Panc1 (cell line): ENCODE measurements at regions not wholly inside any gene's neighbourhood (a gene's known extent, or its start where the extent isn't known, plus 50 kb on each side); places are given as distances from the start of the nearest gene placed in this dataset.

Source experiments
- ATAC-seq: fragments of 200-7000 bp; cut with Tn5 transposase; 2 replicates; pipeline ENCODE4 v1.9.1; 2020; ENCODE audit warnings: mild to moderate bottlenecking, moderate library complexity
- BruUV-seq: library from RNA; stranded (reverse); fragments of 400-500 nt; replicated peaks from 2 replicates; lab custom pipeline; 2021; lab: Mats Ljungman, UMichigan
- CTCF ChIA-PET: fragments of 300-600 bp; sonication (Branson Sonifier 250); formaldehyde crosslinking; loops from one replicate; lab custom pipeline; 2022; ENCODE audit warnings: antibody characterized with exemption; lab: Charles Lee
- POLR2A ChIA-PET: fragments of 300-600 bp; sonication (Branson Sonifier 250); formaldehyde crosslinking; loops from one replicate; lab custom pipeline; 2022; ENCODE audit warnings: antibody characterized with exemption; lab: Charles Lee
- DNase-seq: peaks from one replicate; pipeline ENCODE4 v3.0.0-alpha.2; 2010; ENCODE audit warnings: low read depth, low spot score
- H3K27ac ChIP-seq: 2 replicates; pipeline ENCODE4 v1.5.1; 2011; ENCODE audit warnings: mild to moderate bottlenecking, low read length, inconsistent platforms
- H3K27me3 ChIP-seq: fragments of 200-500 bp; sonication (Bioruptor generic); 2 replicates; pipeline ENCODE4 v1.6.0; 2014; ENCODE audit warnings: low read length, inconsistent platforms; ENCODE audit not compliant: control insufficient read depth, insufficient read depth
- H3K36me3 ChIP-seq: fragments of 200-500 bp; sonication (Bioruptor generic); 2 replicates; pipeline ENCODE4 v1.5.1; 2014; ENCODE audit warnings: inconsistent platforms, mild to moderate bottlenecking, low read length, moderate library complexity; ENCODE audit not compliant: control insufficient read depth, insufficient read depth
- H3K4me1 ChIP-seq: 2 replicates; pipeline ENCODE4 v1.5.1; 2011; ENCODE audit warnings: inconsistent platforms, mild to moderate bottlenecking, low read length, moderate library complexity; ENCODE audit not compliant: control insufficient read depth, insufficient read depth
- H3K4me3 ChIP-seq, 2 experiments: 2 replicates each; pipeline ENCODE4 v1.5.1; 2011 to 2012; ENCODE audit warnings: low read depth in 2 of 2, low read length in 2 of 2, mild to moderate bottlenecking in 2 of 2, inconsistent platforms in 1 of 2, moderate library complexity in 1 of 2
- H3K9me3 ChIP-seq: fragments of 200-500 bp; sonication (Bioruptor generic); 2 replicates; pipeline ENCODE4 v1.5.1; 2014; ENCODE audit warnings: low read depth, mild to moderate bottlenecking, inconsistent platforms, low read length, moderate library complexity; ENCODE audit not compliant: control insufficient read depth, insufficient read depth
- POLR2AphosphoS5 ChIP-seq: IDR thresholded peaks from 2 replicates; pipeline ENCODE4 v1.6.1; 2012; ENCODE audit warnings: mild to moderate bottlenecking, low read depth, low read length, moderate library complexity
- SIN3A ChIP-seq: IDR thresholded peaks from 2 replicates; pipeline ENCODE4 v1.6.1; 2012; ENCODE audit warnings: low read depth, mild to moderate bottlenecking, low read length, moderate library complexity, borderline replicate concordance; ENCODE audit not compliant: insufficient read depth
- TCF7L2 ChIP-seq: IDR thresholded peaks from 2 replicates; pipeline ENCODE4 v1.6.1; 2011; ENCODE audit warnings: mild to moderate bottlenecking, low read depth, low read length, inconsistent platforms
- in situ Hi-C: cut with HindIII; loops from 2 replicates; pipeline ENCODE4 v1.10.0; 2016; ENCODE audit warnings: low sequenced_read_pairs, low pct_unique_long_range_greater_than_20kb
- intact Hi-C: fragments of 100-400 bp; cut with micrococcal nuclease; formaldehyde crosslinking; loops from one replicate; pipeline ENCODE4 v1.10.0; 2022; ENCODE audit not compliant: unreplicated experiment
- TF ChIP-seq, protein P1 (sequence below): fragments of 450-650 bp; IDR thresholded peaks from 2 replicates; pipeline ENCODE4 v1.5.1; 2017; ENCODE audit warnings: mild to moderate bottlenecking
- TF ChIP-seq, protein P2 (sequence below), 2 experiments: IDR thresholded peaks; 2 replicates each; pipeline ENCODE4 v1.6.1; 2011 to 2012; ENCODE audit warnings: low read depth in 2 of 2, control low read depth in 1 of 2, low read length in 1 of 2, mild to moderate bottlenecking in 1 of 2, moderate library complexity in 1 of 2; ENCODE audit not compliant: insufficient read depth in 1 of 2

DNA sequence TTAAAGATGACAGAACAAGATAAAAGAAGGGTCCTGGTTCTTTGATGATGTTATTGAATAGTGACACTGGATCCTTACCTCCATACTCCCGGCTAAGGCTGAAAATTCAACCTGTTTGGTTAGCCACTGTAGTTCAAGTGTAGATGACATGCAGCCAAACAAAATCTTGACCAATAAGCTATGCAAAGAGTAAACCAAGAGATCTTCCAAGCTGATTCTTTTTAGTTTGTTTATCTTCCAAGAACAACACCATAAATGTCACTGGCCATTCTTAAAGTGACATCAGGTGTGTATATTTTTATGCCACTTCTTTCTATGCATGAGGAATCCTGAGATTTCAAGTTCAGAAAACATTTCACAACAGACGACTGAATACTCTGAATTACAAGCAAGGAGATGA, 141.5 kb upstream of the FST start:
- BruUV-seq, result no TSS peak
- Histone ChIP-seq H3K4me1 (no peaks in the 10 kb centered on the region), H3K27ac (no peak overlapping the region), H3K9me3 (no peaks in the 10 kb centered on the region), H3K4me3 (no peak overlapping the region), H3K36me3 (no peaks in the 10 kb centered on the region), H3K27me3 (no peaks in the 10 kb centered on the region; the same call in 1 of the 2 replicates)
- CTCF ChIA-PET, result interaction anchor here (0.7 kb wide), 1 partner anchor 773 kb away, joined by 3 read pairs; no protein-coding TSS in a partner anchor
- intact Hi-C loops (no loop called here), in situ Hi-C loops (no loop called here)
- no peak for ATAC-seq
- TF ChIP-seq, protein P1, sequence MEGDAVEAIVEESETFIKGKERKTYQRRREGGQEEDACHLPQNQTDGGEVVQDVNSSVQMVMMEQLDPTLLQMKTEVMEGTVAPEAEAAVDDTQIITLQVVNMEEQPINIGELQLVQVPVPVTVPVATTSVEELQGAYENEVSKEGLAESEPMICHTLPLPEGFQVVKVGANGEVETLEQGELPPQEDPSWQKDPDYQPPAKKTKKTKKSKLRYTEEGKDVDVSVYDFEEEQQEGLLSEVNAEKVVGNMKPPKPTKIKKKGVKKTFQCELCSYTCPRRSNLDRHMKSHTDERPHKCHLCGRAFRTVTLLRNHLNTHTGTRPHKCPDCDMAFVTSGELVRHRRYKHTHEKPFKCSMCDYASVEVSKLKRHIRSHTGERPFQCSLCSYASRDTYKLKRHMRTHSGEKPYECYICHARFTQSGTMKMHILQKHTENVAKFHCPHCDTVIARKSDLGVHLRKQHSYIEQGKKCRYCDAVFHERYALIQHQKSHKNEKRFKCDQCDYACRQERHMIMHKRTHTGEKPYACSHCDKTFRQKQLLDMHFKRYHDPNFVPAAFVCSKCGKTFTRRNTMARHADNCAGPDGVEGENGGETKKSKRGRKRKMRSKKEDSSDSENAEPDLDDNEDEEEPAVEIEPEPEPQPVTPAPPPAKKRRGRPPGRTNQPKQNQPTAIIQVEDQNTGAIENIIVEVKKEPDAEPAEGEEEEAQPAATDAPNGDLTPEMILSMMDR, result no peak
- TF ChIP-seq POLR2AphosphoS5 (no peak), TCF7L2 (no peak), SIN3A (no peak)
- TF ChIP-seq, protein P2, sequence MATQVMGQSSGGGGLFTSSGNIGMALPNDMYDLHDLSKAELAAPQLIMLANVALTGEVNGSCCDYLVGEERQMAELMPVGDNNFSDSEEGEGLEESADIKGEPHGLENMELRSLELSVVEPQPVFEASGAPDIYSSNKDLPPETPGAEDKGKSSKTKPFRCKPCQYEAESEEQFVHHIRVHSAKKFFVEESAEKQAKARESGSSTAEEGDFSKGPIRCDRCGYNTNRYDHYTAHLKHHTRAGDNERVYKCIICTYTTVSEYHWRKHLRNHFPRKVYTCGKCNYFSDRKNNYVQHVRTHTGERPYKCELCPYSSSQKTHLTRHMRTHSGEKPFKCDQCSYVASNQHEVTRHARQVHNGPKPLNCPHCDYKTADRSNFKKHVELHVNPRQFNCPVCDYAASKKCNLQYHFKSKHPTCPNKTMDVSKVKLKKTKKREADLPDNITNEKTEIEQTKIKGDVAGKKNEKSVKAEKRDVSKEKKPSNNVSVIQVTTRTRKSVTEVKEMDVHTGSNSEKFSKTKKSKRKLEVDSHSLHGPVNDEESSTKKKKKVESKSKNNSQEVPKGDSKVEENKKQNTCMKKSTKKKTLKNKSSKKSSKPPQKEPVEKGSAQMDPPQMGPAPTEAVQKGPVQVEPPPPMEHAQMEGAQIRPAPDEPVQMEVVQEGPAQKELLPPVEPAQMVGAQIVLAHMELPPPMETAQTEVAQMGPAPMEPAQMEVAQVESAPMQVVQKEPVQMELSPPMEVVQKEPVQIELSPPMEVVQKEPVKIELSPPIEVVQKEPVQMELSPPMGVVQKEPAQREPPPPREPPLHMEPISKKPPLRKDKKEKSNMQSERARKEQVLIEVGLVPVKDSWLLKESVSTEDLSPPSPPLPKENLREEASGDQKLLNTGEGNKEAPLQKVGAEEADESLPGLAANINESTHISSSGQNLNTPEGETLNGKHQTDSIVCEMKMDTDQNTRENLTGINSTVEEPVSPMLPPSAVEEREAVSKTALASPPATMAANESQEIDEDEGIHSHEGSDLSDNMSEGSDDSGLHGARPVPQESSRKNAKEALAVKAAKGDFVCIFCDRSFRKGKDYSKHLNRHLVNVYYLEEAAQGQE (IDR thresholded peaks at IDR 0.05; ENCODE audit: insufficient read depth in 1 of 2, low read depth in 2 of 2, low read length in 1 of 2), result no peak
- DNase-seq, result no peak
- POLR2A ChIA-PET, result no interaction called here

DNA sequence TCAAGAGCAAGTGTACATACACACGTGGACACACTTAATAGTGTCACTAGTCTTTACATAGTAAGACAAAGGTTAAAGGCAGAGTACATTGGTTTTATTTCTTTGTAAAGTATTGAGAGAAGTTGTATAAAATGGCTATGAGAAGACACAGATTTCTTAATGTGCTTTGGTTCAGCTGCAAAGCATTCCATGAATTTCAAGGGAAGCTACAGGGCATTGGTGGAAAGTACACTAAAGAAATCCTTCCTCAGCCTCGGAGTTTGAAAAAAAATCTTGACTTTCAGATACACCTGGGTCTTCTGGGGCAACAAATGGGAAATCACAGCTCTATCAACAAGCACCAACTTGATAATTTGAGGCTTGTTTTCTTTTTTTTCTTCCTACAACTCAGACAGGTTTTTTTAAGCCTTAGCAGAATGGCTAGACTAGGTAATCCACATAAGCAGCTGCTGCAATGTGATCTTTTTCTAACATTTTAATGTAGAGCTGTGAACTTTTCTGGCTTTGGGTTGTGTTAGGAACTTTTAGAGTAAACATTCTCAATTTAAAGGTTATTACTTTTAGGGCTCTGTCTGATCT, 140.4 kb upstream of the FST start:
- Histone ChIP-seq H3K9me3 (no peaks in the 10 kb centered on the region), H3K36me3 (no peaks in the 10 kb centered on the region), H3K27ac (no peak overlapping the region), H3K4me1 (no peaks in the 10 kb centered on the region), H3K4me3 (no peak overlapping the region), H3K27me3 (no peaks in the 10 kb centered on the region; the same call in 1 of the 2 replicates)
- no TSS peak for BruUV-seq
- CTCF ChIA-PET, result no interaction called here
- no peak for DNase-seq
- TF ChIP-seq, protein P2 (IDR thresholded peaks at IDR 0.05; ENCODE audit: insufficient read depth in 1 of 2, low read depth in 2 of 2, low read length in 1 of 2), result no peak
- no peak for TF ChIP-seq TCF7L2
- no peak for TF ChIP-seq POLR2AphosphoS5
- no peak for TF ChIP-seq SIN3A
- POLR2A ChIA-PET, result no interaction called here
- intact Hi-C loops (no loop called here), in situ Hi-C loops (no loop called here)
- no peak for ATAC-seq
